ENCODE measurements at regions not wholly inside any gene's neighbourhood (a gene's known extent, or its start where the extent isn't known, plus 50 kb on each side); places are given as distances from the start of the nearest gene placed in this dataset.

GRCh38 chr9:85224729-85225128 is 517.0 kb downstream of the AGTPBP1 start:
- peak; percentile 75 for DNase-seq (ENCODE audit: extremely low read depth, low read depth)
- TF ChIP-seq CTCF (IDR thresholded peaks at IDR 0.05; ENCODE audit: low read depth, low read length) = no peak

- TF ChIP-seq CTCF (IDR thresholded peaks at IDR 0.05; ENCODE audit: low read depth, low read length) = no peak
These were observed 517.5 kb downstream of the AGTPBP1 start for GRCh38 chr9:85224301-85224700.

GRCh38 chr9:85223506-85224125 is 518.1 kb downstream of the AGTPBP1 start:
- no peak for TF ChIP-seq CTCF (IDR thresholded peaks at IDR 0.05; ENCODE audit: low read depth, low read length)
- DNase-seq (ENCODE audit: extremely low read depth, low read depth) = no peak

More at GRCh38 chr9:85224301-85224700, 517.5 kb downstream of the AGTPBP1 start:
- DNase-seq (ENCODE audit: extremely low read depth, low read depth) = no peak

GRCh38 chr9:85216601-85217000 is 525.2 kb downstream of the AGTPBP1 start:
- no peak for TF ChIP-seq CTCF (IDR thresholded peaks at IDR 0.05; ENCODE audit: low read depth, low read length)
- DNase-seq (ENCODE audit: extremely low read depth, low read depth) = no peak

DNA sequence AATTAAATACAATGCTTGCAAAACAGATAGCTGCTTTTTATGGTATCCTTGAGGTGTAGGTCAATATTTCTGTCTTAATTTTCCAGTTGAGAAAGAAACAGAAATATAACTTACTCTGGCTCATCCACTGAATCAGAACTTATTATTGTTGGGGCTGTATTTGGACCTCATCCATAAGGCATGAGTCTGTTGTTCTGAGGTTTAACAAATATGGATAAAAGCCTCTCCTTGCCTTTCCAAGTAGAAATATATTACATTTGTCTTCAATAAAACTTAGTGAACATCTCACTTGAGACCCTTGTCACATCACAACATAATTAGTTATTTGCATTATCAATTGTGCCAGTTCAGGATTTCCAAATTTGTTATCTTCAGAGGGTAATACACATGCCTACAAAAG is 525.8 kb downstream of the AGTPBP1 start:
- DNase-seq (ENCODE audit: extremely low read depth, low read depth) = no peak
- no peak for TF ChIP-seq CTCF (IDR thresholded peaks at IDR 0.05; ENCODE audit: low read depth, low read length)

- no peak for DNase-seq (ENCODE audit: extremely low read depth, low read depth)
These were observed 526.3 kb downstream of the AGTPBP1 start for GRCh38 chr9:85215416-85215815.

More at GRCh38 chr9:85215416-85215815, 526.3 kb downstream of the AGTPBP1 start:
- TF ChIP-seq CTCF (IDR thresholded peaks at IDR 0.05; ENCODE audit: low read depth, low read length) = no peak

Measured in AG09319 (cell line).